HepG2 (cell line): ENCODE measurements at regions not wholly inside any gene's neighbourhood (a gene's known extent, or its start where the extent isn't known, plus 50 kb on each side); places are given as distances from the start of the nearest gene placed in this dataset.

ENCODE experiments used
- ARID2 ChIP-seq: sonication (generic); formaldehyde crosslinking; IDR thresholded peaks from 2 replicates; pipeline ENCODE4 v1.8.1; 2022; ENCODE audit warnings: mild to moderate bottlenecking, missing genetic modification reagents, borderline replicate concordance
- ARNTL ChIP-seq: sonication (generic); formaldehyde crosslinking; IDR thresholded peaks from 2 replicates; pipeline ENCODE4 v1.4.0; 2020; ENCODE audit warnings: mild to moderate bottlenecking, missing genetic modification reagents
- CAMTA2 ChIP-seq: sonication (generic); formaldehyde crosslinking; IDR thresholded peaks from 2 replicates; pipeline ENCODE4 v1.4.0; 2020; ENCODE audit warnings: mild to moderate bottlenecking, missing genetic modification reagents, borderline replicate concordance
- CHD4 ChIP-seq: fragments of 200-600 bp; sonication (generic); IDR thresholded peaks from 2 replicates; pipeline ENCODE4 v1.7.0; 2017; ENCODE audit warnings: mild to moderate bottlenecking, low read length, borderline replicate concordance
- CSRNP2 ChIP-seq: sonication (generic); formaldehyde crosslinking; conservative IDR thresholded peaks from 2 replicates; pipeline ENCODE4 v1.8.0; 2022; ENCODE audit warnings: low read depth, missing genetic modification reagents
- GATA4 ChIP-seq: sonication (generic); IDR thresholded peaks from 2 replicates; pipeline ENCODE4 v1.6.1; 2016; ENCODE audit warnings: antibody characterized with exemption, low read depth, borderline replicate concordance
- HDAC2 ChIP-seq: sonication (generic); formaldehyde crosslinking; IDR thresholded peaks from 2 replicates; pipeline ENCODE4 v1.4.0; 2020; ENCODE audit warnings: missing genetic modification reagents
- HNF1A ChIP-seq, 2 experiments: sonication (generic) in 1 of 2; formaldehyde crosslinking in 1 of 2; IDR thresholded peaks; 2 replicates each; pipeline versions ENCODE4 v1.4.0 to v1.6.1; 2016 to 2020; ENCODE audit warnings: borderline replicate concordance in 1 of 2, low read depth in 1 of 2, mild to moderate bottlenecking in 1 of 2, missing genetic modification reagents in 1 of 2
- PATZ1 ChIP-seq: sonication (generic); formaldehyde crosslinking; IDR thresholded peaks from 2 replicates; pipeline ENCODE4 v1.4.0; 2020; ENCODE audit warnings: missing genetic modification reagents
- RFXAP ChIP-seq: sonication (generic); formaldehyde crosslinking; IDR thresholded peaks from 2 replicates; pipeline ENCODE4 v1.4.0; 2020; ENCODE audit warnings: missing genetic modification reagents, borderline replicate concordance
- SNAI1 ChIP-seq: sonication (generic); formaldehyde crosslinking; IDR thresholded peaks from 2 replicates; pipeline ENCODE4 v1.5.0; 2020; ENCODE audit warnings: mild to moderate bottlenecking, missing genetic modification reagents, borderline replicate concordance
- SYNCRIP ChIP-seq: fragments of 200-400 bp; formaldehyde crosslinking; IDR thresholded peaks from 2 replicates; pipeline ENCODE4 v1.6.1; 2018; ENCODE audit warnings: mild to moderate bottlenecking, low read depth, low read length; ENCODE audit not compliant: insufficient read depth
- ZBTB7B ChIP-seq: sonication (generic); formaldehyde crosslinking; IDR thresholded peaks from 2 replicates; pipeline ENCODE4 v1.4.0; 2020; ENCODE audit warnings: missing genetic modification reagents
- ZNF138 ChIP-seq: sonication (generic); formaldehyde crosslinking; IDR thresholded peaks from 2 replicates; pipeline ENCODE4 v1.5.0; 2020; ENCODE audit warnings: mild to moderate bottlenecking, low read depth, missing genetic modification reagents
- ZNF18 ChIP-seq: sonication (generic); formaldehyde crosslinking; IDR thresholded peaks from 2 replicates; pipeline ENCODE4 v1.8.0; 2022; ENCODE audit warnings: mild to moderate bottlenecking, missing genetic modification reagents; ENCODE audit not compliant: insufficient replicate concordance
- ZNF619 ChIP-seq: sonication (generic); formaldehyde crosslinking; IDR thresholded peaks from 2 replicates; pipeline ENCODE4 v1.4.0; 2020; ENCODE audit warnings: mild to moderate bottlenecking, missing genetic modification reagents
- ZSCAN22 ChIP-seq: sonication (generic); formaldehyde crosslinking; IDR thresholded peaks from 2 replicates; pipeline ENCODE4 v1.4.0; 2020; ENCODE audit warnings: mild to moderate bottlenecking, missing genetic modification reagents
- ZZZ3 ChIP-seq: sonication (generic); formaldehyde crosslinking; IDR thresholded peaks from 2 replicates; pipeline ENCODE4 v1.4.0; 2020; ENCODE audit warnings: missing genetic modification reagents, mild to moderate bottlenecking, borderline replicate concordance

GRCh38 chr21:39033878-39034589, 149.2 kb downstream of the PSMG1 start (continued):
- TF ChIP-seq ZNF619 (CRISPR knock-in tag) (peak; percentile 91; the same call in 1 of the 2 replicates), HDAC2 (CRISPR knock-in tag) (peak; percentile 94), HNF1A (IDR thresholded peaks at IDR 0.05; ENCODE audit: low read depth) (peak; percentile 77; the same call in 1 of the 2 replicates), HNF1A (CRISPR knock-in tag; IDR thresholded peaks at IDR 0.05; ENCODE audit: borderline replicate concordance) (peak; percentile 90), GATA4 (peak; percentile 90), ARID2 (CRISPR knock-in tag) (no peak), CSRNP2 (CRISPR knock-in tag) (no peak), SYNCRIP (no peak), SNAI1 (CRISPR knock-in tag) (no peak), CHD4 (no peak), ARNTL (peak; percentile 96), ZZZ3 (CRISPR knock-in tag) (peak; percentile 83; the same call in 1 of the 2 replicates), ZSCAN22 (CRISPR knock-in tag) (peak; percentile 62; the same call in 1 of the 2 replicates), ZNF18 (CRISPR knock-in tag) (peak; percentile 95), ZNF138 (CRISPR knock-in tag) (peak; percentile 69; the same call in 1 of the 2 replicates), PATZ1 (CRISPR knock-in tag) (peak; percentile 82), RFXAP (peak; percentile 96), ZBTB7B (CRISPR knock-in tag) (peak; percentile 94), CAMTA2 (CRISPR knock-in tag) (no peak)
